Pancreas (tissue), 10 donors: ENCODE measurements at regions not wholly inside any gene's neighbourhood (a gene's known extent, or its start where the extent isn't known, plus 50 kb on each side); places are given as distances from the start of the nearest gene placed in this dataset.
A peak's percentile ranks its signal among the peaks of the same experiment; 100 is the strongest.

Experiments
- ATAC-seq, 4 donors: fragments of 200-7000 bp; cut with Tn5 transposase; one replicate each; pipeline versions ENCODE4 v1.8.0 to v1.9.1; 2020; ENCODE audit warnings: mild to moderate bottlenecking in 4 of 4, moderate library complexity in 4 of 4
- DNase-seq, 6 donors: peaks; one replicate each; pipeline ENCODE4 v3.0.0-alpha.2; 2020
- FAIRE-seq: peaks from 2 replicates; lab custom pipeline; 2012; peaks lifted over from hg19 to GRCh38; lab: Jason Lieb, UNC
- H3K27ac ChIP-seq, 4 donors: fragments of 200-600 bp; sonication (generic); 1 replicate in 3 of 4; 2 replicates in 1 of 4; pipeline versions ENCODE4 v1.5.0 to v1.8.0; 2020
- H3K27me3 ChIP-seq, 4 donors: fragments of 200-600 bp; one replicate each; pipeline ENCODE4 v1.8.0; 2021
- H3K36me3 ChIP-seq, 3 donors: fragments of 200-600 bp; sonication (generic) in 1 of 3; one replicate each; pipeline versions ENCODE4 v1.5.0 to v1.8.0; 2020 to 2021
- H3K4me1 ChIP-seq, 3 donors: fragments of 200-600 bp; one replicate each; pipeline ENCODE4 v1.8.0; 2021
- H3K4me3 ChIP-seq, 4 donors: fragments of 200-600 bp; sonication (generic) in 2 of 4; one replicate each; pipeline versions ENCODE4 v1.5.0 to v1.8.0; 2020 to 2021
- H3K9me3 ChIP-seq, 4 donors: fragments of 200-600 bp; one replicate each; pipeline ENCODE4 v1.8.0; 2021
- CTCF ChIP-seq, 4 donors: fragments of 200-600 bp; sonication (generic) in 3 of 4; IDR thresholded peaks; one replicate each; pipeline versions ENCODE4 v1.5.0 to v1.8.0; 2021; ENCODE audit warnings: antibody characterized with exemption in 4 of 4
- WGBS, 2 donors: extraction: QIAGEN DNeasy Blood & Tissue Kit; methylation state at CpG; one replicate each; pipeline ENCODE4 v1.1.7; 2013; 5-methylcytosine and 5-hydroxymethylcytosine counted together
- intact Hi-C, 3 donors: fragments of 100-400 bp; cut with DNase I; formaldehyde crosslinking; loops; one replicate each; pipeline versions ENCODE4 v1.11.1 to v1.14.2; 2022
- donor health status: healthy with polysubstance abuse.
- donor health status: DM: no; HTN: no; CAD: no; lungs with moderate emphysema.
- donor health status: DM: no; HTN: no; CAD: no.
- donor health status: control.
- donor health status: control.
- donor health status: Bipolar disorder and iron deficiency.
- donor health status: DM: yes; HTN: yes; CAD: no.
- donor health status: DM: no; HTN: no; CAD: no.
- donor health status: DM: no; HTN: no; CAD: no.
- donor health status: DM: yes; HTN: yes; CAD: no.

- no peaks in the 10 kb centered on the region for H3K36me3 ChIP-seq
- FAIRE-seq (no peak), ATAC-seq (no peak), DNase-seq (no peak)
- H3K4me1 ChIP-seq: no peaks in the 10 kb centered on the region
- no peak overlapping the region for H3K27ac ChIP-seq
- no peak overlapping the region for H3K4me3 ChIP-seq
- WGBS, 2 donors: 63 to 66% methylated on average over 4 of the region's 4 CpGs
- H3K9me3 ChIP-seq: no peaks in the 10 kb centered on the region
- intact Hi-C loops: no loop called here
- H3K27me3 ChIP-seq: no peaks in the 10 kb centered on the region
- TF ChIP-seq CTCF (IDR thresholded peaks at IDR 0.05): no peak
Measured at GRCh38 chr2:59041139-59041538, 800.0 kb upstream of the FANCL start.

- no peaks in the 10 kb centered on the region for H3K27me3 ChIP-seq
- intact Hi-C loops: no loop called here
- DNase-seq (no peak), ATAC-seq (peak in 2 of 4 donors; percentile 40 to 52), FAIRE-seq (no peak)
- H3K4me1 ChIP-seq: no peaks in the 10 kb centered on the region
- no peak overlapping the region for H3K27ac ChIP-seq
- TF ChIP-seq CTCF (IDR thresholded peaks at IDR 0.05): no peak
- no peaks in the 10 kb centered on the region for H3K9me3 ChIP-seq
- no peak overlapping the region for H3K4me3 ChIP-seq
- H3K36me3 ChIP-seq: no peaks in the 10 kb centered on the region
- 2 to 4% methylated on average over 1 of the region's 1 CpG for WGBS, 2 donors
Measured at GRCh38 chr2:59034837-59035236, 793.7 kb upstream of the FANCL start.

GRCh38 chr2:59034106-59034505 lies 793.0 kb upstream of the FANCL start:
- 46 to 47% methylated on average over 3 of the region's 3 CpGs for WGBS, 2 donors
- Histone ChIP-seq H3K36me3 (no peaks in the 10 kb centered on the region), H3K27ac (no peak overlapping the region), H3K9me3 (no peaks in the 10 kb centered on the region), H3K4me1 (no peaks in the 10 kb centered on the region), H3K4me3 (no peak overlapping the region), H3K27me3 (no peaks in the 10 kb centered on the region)
- intact Hi-C loops: no loop called here
- no peak for ATAC-seq
- FAIRE-seq: no peak
- no peak for DNase-seq
- no peak for TF ChIP-seq CTCF (IDR thresholded peaks at IDR 0.05)

- no peak overlapping the region for H3K4me3 ChIP-seq
- FAIRE-seq (no peak), ATAC-seq (no peak), DNase-seq (no peak)
- WGBS, 2 donors: 66 to 81% methylated on average over 1 of the region's 1 CpG
- no peak overlapping the region for H3K27ac ChIP-seq
- intact Hi-C loops: no loop called here
- H3K9me3 ChIP-seq: no peaks in the 10 kb centered on the region
- TF ChIP-seq CTCF (IDR thresholded peaks at IDR 0.05): no peak
- no peaks in the 10 kb centered on the region for H3K27me3 ChIP-seq
- no peaks in the 10 kb centered on the region for H3K36me3 ChIP-seq
- H3K4me1 ChIP-seq: no peaks in the 10 kb centered on the region
Measured at GRCh38 chr2:59033661-59034060, 792.5 kb upstream of the FANCL start.

- Histone ChIP-seq H3K36me3 (no peaks in the 10 kb centered on the region), H3K4me1 (no peaks in the 10 kb centered on the region), H3K9me3 (no peaks in the 10 kb centered on the region), H3K4me3 (no peak overlapping the region), H3K27me3 (no peaks in the 10 kb centered on the region), H3K27ac (no peak overlapping the region)
- intact Hi-C loops: no loop called here
- FAIRE-seq (no peak), DNase-seq (no peak), ATAC-seq (peak in 2 of 4 donors; percentile 70 to 79)
- WGBS, 2 donors: 50 to 53% methylated on average over 3 of the region's 3 CpGs
- TF ChIP-seq CTCF (IDR thresholded peaks at IDR 0.05): no peak
Measured at GRCh38 chr2:59032499-59032898, 791.4 kb upstream of the FANCL start.
